ENCODE measurements at regions not wholly inside any gene's neighbourhood (a gene's known extent, or its start where the extent isn't known, plus 50 kb on each side); places are given as distances from the start of the nearest gene placed in this dataset.

DNA sequence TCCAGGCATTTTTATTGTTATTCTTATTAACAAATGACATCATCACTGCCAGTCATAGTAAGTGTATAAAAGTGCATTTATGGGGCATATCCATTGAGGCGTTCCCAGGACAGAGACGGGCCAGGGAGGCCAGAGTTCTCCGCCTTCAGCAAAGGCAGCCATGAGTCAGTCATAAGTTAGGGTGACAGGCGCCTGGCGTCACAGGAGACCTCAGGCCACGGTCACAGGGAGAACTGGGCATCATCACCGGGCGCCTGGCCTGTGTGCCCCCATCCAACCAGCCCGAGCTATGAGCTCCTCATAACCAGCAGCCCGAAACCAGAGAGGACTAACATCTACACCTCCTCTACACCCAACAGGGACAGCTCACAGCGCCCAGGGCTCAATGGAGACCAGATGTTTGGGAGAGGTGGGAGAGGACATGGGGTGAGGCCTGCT is 259.2 kb downstream of the DLL1 start:
- ATAC-seq (ENCODE audit: low read depth in 2 of 2), result no peak

DNA sequence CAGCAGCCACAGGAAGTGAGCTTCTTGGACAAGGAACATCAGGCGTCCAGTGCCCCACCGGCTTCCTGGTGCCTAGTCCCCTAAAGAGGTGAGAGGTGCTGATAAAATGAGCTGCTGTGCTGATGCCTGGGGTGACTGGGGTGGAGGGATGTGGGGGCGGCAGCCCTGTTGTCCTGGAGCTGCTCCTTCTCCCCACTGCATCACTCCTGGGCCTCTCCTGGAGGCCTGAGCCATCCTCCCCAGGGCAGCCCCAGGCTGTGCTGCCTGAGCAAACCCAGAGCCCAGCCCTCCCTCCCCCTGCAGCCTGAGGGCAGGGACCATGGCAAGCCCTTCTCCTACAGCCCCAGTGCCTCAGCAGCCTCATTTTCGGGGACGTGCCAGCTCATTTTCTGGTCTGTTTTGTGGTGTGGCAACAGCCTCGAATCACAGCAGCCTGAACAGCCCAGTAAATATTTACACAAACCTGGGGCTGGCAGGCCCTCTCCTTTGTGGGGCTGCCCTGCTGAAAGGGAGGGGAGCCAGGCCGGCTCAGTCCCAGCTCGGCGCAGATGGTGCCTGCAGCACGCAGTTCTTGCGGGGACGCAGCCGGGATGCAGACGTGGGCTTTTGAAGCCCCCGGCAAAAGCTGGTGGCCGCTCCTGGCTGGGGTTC is 259.9 kb downstream of the DLL1 start:
- Histone ChIP-seq H3K4me1 (ENCODE audit: control insufficient read depth, insufficient read depth, low read length, poor library complexity, severe bottlenecking) (no peaks in the 10 kb centered on the region), H3K27ac (ENCODE audit: insufficient read depth, low read length, poor library complexity, severe bottlenecking) (no peak overlapping the region), H3K9me3 (ENCODE audit: control insufficient read depth in 2 of 2, low read length in 2 of 2) (peaks cover under 1 to 5% of the 10 kb centered on the region in 2 experiments), H3K4me3 (ENCODE audit: low read depth, low read length) (no peak overlapping the region), H3K27me3 (ENCODE audit: control insufficient read depth, insufficient read depth, low read length) (no peaks in the 10 kb centered on the region), H3K36me3 (ENCODE audit: control insufficient read depth, insufficient read depth, low read length) (no peaks in the 10 kb centered on the region)
- Mint-ChIP-seq H3K27ac (no peak overlapping the region), H3K36me3 (no peaks in the 10 kb centered on the region), H3K9me3 (peaks cover 0 to 5% (median 3%) of the 10 kb centered on the region in 7 donors), H3K4me3 (no peak overlapping the region), H3K4me1 (peaks cover 0 to 3% (median 0%) of the 10 kb centered on the region in 4 donors), H3K27me3 (no peaks in the 10 kb centered on the region)
- ATAC-seq (ENCODE audit: low read depth in 2 of 2) (no peak), DNase-seq (no peak)

More for the DNA sequence above, 259.2 kb downstream of the DLL1 start:
- H3K27me3 Mint-ChIP-seq, result no peaks in the 10 kb centered on the region
- H3K4me3 Mint-ChIP-seq, result no peak overlapping the region
- no peaks in the 10 kb centered on the region for H3K4me1 ChIP-seq (ENCODE audit: control insufficient read depth, insufficient read depth, low read length, poor library complexity, severe bottlenecking)
- no peak overlapping the region for H3K27ac Mint-ChIP-seq
- peaks cover 2 to 8% of the 10 kb centered on the region in 2 experiments for H3K9me3 ChIP-seq (ENCODE audit: control insufficient read depth in 2 of 2, low read length in 2 of 2)
- peaks cover 0 to 3% (median 0%) of the 10 kb centered on the region in 4 donors for H3K4me1 Mint-ChIP-seq
- H3K9me3 Mint-ChIP-seq, result peaks cover 0 to 9% (median 7%) of the 10 kb centered on the region in 7 donors
- no peaks in the 10 kb centered on the region for H3K36me3 Mint-ChIP-seq
- no peaks in the 10 kb centered on the region for H3K27me3 ChIP-seq (ENCODE audit: control insufficient read depth, insufficient read depth, low read length)
- no peak overlapping the region for H3K4me3 ChIP-seq (ENCODE audit: low read depth, low read length)
- H3K36me3 ChIP-seq (ENCODE audit: control insufficient read depth, insufficient read depth, low read length), result no peaks in the 10 kb centered on the region
- H3K27ac ChIP-seq (ENCODE audit: insufficient read depth, low read length, poor library complexity, severe bottlenecking), result no peak overlapping the region
- DNase-seq, result no peak

DNA sequence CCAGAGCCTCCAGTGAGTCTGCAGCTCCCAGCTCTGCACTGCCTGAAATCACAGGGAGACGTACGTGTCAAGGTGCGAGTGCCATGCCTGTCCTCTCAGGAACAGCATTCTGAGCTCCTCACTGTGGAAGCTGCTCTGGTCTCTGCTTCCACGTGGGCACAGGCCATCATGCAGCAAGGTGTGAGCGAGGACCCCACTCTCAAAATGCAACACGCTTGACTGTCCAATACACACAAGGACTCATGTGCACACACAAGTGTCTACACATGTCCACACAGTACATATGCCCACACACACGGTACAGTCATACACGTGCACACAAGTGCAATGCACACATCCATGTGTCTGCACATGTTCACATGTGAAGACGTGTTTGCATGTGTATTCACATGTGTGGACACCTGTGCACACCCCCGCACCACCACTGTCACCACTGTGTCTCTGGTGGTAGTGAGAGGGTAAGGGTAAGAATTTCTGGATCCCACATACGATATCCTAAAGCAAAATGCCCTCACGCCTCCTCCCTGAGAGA is 260.5 kb downstream of the DLL1 start:
- no peak overlapping the region for H3K27ac Mint-ChIP-seq
- no peaks in the 10 kb centered on the region for H3K27me3 Mint-ChIP-seq
- H3K4me3 Mint-ChIP-seq, result no peak overlapping the region
- no peaks in the 10 kb centered on the region for H3K27me3 ChIP-seq (ENCODE audit: control insufficient read depth, insufficient read depth, low read length)
- no peaks in the 10 kb centered on the region for H3K36me3 Mint-ChIP-seq
- H3K36me3 ChIP-seq (ENCODE audit: control insufficient read depth, insufficient read depth, low read length), result no peaks in the 10 kb centered on the region
- peaks cover 0 to 3% (median 0%) of the 10 kb centered on the region in 4 donors for H3K4me1 Mint-ChIP-seq
- no peaks in the 10 kb centered on the region for H3K9me3 ChIP-seq (ENCODE audit: control insufficient read depth in 2 of 2, low read length in 2 of 2)
- no peak overlapping the region for H3K27ac ChIP-seq (ENCODE audit: insufficient read depth, low read length, poor library complexity, severe bottlenecking)
- no peak for DNase-seq
- no peak for ATAC-seq (ENCODE audit: low read depth in 2 of 2)
- H3K4me3 ChIP-seq (ENCODE audit: low read depth, low read length), result no peak overlapping the region
- no peaks in the 10 kb centered on the region for H3K4me1 ChIP-seq (ENCODE audit: control insufficient read depth, insufficient read depth, low read length, poor library complexity, severe bottlenecking)
- H3K9me3 Mint-ChIP-seq, result peaks cover 0 to 4% (median 3%) of the 10 kb centered on the region in 7 donors

DNA sequence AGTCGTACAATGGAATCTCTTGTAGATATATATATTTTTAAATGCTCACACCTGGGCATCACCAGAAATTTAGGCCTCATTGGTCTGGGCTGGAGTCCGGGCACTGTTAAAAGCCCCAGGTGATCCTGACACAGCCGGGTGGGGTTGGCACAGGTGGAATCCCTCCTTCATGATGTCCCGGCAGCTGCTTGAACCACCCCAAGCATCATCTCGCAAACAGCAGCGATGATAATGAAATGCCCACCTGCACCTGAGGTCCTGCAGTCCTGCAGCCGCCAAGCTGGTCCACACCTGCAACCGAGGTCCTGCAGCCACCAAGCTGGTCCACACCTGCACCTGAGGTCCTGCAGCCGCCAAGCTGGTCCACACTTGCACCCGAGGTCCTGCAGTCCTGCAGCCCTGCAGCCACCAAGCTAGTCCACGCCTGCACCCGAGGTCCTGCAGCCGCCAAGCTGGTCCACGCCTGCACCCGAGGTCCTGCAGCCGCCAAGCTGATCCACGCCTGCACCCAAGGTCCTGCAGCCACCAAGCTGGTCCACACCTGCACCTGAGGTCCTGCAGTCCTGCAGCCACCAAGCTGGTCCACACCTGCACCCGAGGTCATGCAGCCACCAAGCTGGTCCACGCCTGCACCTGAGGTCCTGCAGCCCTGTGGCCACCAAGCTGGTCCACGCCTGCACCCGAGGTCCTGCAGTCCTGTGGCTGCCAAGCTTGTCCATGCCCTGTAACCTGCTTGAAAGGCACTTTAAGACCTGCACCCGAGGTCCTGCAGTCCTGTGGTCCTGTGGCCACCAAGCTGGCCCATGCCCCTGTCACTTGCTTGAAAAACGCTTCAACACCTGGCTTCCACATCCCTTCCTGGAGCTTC is 261.2 kb downstream of the DLL1 start:
- Mint-ChIP-seq H3K27me3 (no peaks in the 10 kb centered on the region), H3K4me3 (no peak overlapping the region), H3K27ac (no peak overlapping the region), H3K9me3 (peaks cover 0 to 4% (median 3%) of the 10 kb centered on the region in 7 donors), H3K4me1 (peaks cover 0 to 3% (median 0%) of the 10 kb centered on the region in 4 donors), H3K36me3 (no peaks in the 10 kb centered on the region)
- no peak overlapping the region for H3K4me3 ChIP-seq (ENCODE audit: low read depth, low read length)
- H3K27ac ChIP-seq (ENCODE audit: insufficient read depth, low read length, poor library complexity, severe bottlenecking), result no peak overlapping the region
- no peaks in the 10 kb centered on the region for H3K36me3 ChIP-seq (ENCODE audit: control insufficient read depth, insufficient read depth, low read length)
- no peaks in the 10 kb centered on the region for H3K4me1 ChIP-seq (ENCODE audit: control insufficient read depth, insufficient read depth, low read length, poor library complexity, severe bottlenecking)
- DNase-seq, result no peak
- no peaks in the 10 kb centered on the region for H3K9me3 ChIP-seq (ENCODE audit: control insufficient read depth in 2 of 2, low read length in 2 of 2)
- no peaks in the 10 kb centered on the region for H3K27me3 ChIP-seq (ENCODE audit: control insufficient read depth, insufficient read depth, low read length)
- no peak for ATAC-seq (ENCODE audit: low read depth in 2 of 2)

DNA sequence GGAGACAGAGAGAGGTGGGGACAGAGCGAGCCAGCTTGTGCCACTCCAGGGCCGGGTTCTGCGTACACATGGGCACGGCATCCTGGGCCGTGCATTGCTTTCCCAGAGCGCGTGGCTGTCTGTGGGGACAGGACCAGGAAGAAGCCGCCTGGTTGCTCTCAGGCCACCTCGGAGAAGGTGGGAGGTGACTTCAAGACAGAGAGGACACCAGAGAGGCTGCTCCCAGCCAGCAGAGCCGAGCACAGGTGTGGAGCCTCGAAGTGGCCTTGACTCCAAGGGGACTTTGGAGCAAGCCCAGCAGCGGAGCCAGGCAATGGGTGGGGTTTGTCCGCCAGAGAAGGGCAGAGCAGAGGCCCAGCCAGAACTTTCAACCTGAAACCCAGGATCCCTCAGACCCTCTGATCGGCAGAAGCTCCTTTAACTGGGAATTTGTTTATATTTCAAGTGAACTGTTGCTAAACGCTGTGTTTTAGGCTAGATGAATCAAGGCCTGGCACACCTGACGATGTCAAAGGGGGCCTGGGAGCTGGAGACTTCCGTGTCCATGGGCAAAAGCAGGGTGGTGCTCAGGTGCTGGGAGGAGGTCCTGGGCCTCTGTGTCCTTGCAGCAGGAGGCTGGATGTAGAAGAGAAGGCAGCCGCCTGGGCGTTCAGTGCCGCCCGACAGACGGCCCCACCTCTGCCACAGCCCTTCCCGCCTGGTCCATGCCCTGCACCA is 262.1 kb downstream of the DLL1 start:
- no peaks in the 10 kb centered on the region for H3K27me3 Mint-ChIP-seq
- ATAC-seq (ENCODE audit: low read depth in 2 of 2) (no peak), DNase-seq (no peak)
- Histone ChIP-seq H3K36me3 (ENCODE audit: control insufficient read depth, insufficient read depth, low read length) (no peaks in the 10 kb centered on the region), H3K27me3 (ENCODE audit: control insufficient read depth, insufficient read depth, low read length) (no peaks in the 10 kb centered on the region), H3K27ac (ENCODE audit: insufficient read depth, low read length, poor library complexity, severe bottlenecking) (no peak overlapping the region), H3K9me3 (ENCODE audit: control insufficient read depth in 2 of 2, low read length in 2 of 2) (no peaks in the 10 kb centered on the region), H3K4me3 (ENCODE audit: low read depth, low read length) (no peak overlapping the region), H3K4me1 (ENCODE audit: control insufficient read depth, insufficient read depth, low read length, poor library complexity, severe bottlenecking) (no peaks in the 10 kb centered on the region)
- no peak overlapping the region for H3K27ac Mint-ChIP-seq
- no peak overlapping the region for H3K4me3 Mint-ChIP-seq
- H3K4me1 Mint-ChIP-seq, result peaks cover 0 to 3% (median 0%) of the 10 kb centered on the region in 4 donors
- no peaks in the 10 kb centered on the region for H3K36me3 Mint-ChIP-seq
- peaks cover 0 to 4% (median 3%) of the 10 kb centered on the region in 7 donors for H3K9me3 Mint-ChIP-seq

DNA sequence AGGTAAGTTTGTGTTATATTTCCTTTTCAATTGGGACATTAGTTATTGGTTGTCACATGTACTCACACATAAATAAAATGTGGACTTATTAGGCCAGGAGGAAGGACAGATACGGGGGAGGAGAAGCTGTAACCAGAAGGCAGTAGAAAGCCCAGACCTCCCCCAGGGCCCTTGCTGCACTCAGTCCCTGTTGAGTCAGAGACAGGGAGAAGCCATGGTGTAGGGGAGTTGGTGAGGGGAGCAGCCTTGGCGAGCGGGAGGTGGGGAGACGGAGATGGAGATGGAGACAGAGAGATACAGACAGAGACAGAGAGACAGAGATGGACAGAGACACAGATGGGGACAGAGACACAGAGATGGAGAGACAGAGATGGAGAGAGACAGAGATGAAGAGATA is 263.2 kb downstream of the DLL1 start:
- peak overlapping the region in 1 of 3 donors; percentile 96 for H3K27ac Mint-ChIP-seq
- no peaks in the 10 kb centered on the region for H3K36me3 Mint-ChIP-seq
- no peaks in the 10 kb centered on the region for H3K27me3 ChIP-seq (ENCODE audit: control insufficient read depth, insufficient read depth, low read length)
- ATAC-seq (ENCODE audit: low read depth in 2 of 2) (no peak), DNase-seq (no peak)
- peaks cover 0 to 3% (median 0%) of the 10 kb centered on the region in 7 donors for H3K9me3 Mint-ChIP-seq
- no peak overlapping the region for H3K27ac ChIP-seq (ENCODE audit: insufficient read depth, low read length, poor library complexity, severe bottlenecking)
- H3K4me1 ChIP-seq (ENCODE audit: control insufficient read depth, insufficient read depth, low read length, poor library complexity, severe bottlenecking), result no peaks in the 10 kb centered on the region
- H3K27me3 Mint-ChIP-seq, result no peaks in the 10 kb centered on the region
- H3K9me3 ChIP-seq (ENCODE audit: control insufficient read depth in 2 of 2, low read length in 2 of 2), result no peaks in the 10 kb centered on the region
- H3K4me3 Mint-ChIP-seq, result no peak overlapping the region
- no peak overlapping the region for H3K4me3 ChIP-seq (ENCODE audit: low read depth, low read length)
- no peaks in the 10 kb centered on the region for H3K36me3 ChIP-seq (ENCODE audit: control insufficient read depth, insufficient read depth, low read length)
- peaks cover 0 to 3% (median 0%) of the 10 kb centered on the region in 4 donors for H3K4me1 Mint-ChIP-seq

DNA sequence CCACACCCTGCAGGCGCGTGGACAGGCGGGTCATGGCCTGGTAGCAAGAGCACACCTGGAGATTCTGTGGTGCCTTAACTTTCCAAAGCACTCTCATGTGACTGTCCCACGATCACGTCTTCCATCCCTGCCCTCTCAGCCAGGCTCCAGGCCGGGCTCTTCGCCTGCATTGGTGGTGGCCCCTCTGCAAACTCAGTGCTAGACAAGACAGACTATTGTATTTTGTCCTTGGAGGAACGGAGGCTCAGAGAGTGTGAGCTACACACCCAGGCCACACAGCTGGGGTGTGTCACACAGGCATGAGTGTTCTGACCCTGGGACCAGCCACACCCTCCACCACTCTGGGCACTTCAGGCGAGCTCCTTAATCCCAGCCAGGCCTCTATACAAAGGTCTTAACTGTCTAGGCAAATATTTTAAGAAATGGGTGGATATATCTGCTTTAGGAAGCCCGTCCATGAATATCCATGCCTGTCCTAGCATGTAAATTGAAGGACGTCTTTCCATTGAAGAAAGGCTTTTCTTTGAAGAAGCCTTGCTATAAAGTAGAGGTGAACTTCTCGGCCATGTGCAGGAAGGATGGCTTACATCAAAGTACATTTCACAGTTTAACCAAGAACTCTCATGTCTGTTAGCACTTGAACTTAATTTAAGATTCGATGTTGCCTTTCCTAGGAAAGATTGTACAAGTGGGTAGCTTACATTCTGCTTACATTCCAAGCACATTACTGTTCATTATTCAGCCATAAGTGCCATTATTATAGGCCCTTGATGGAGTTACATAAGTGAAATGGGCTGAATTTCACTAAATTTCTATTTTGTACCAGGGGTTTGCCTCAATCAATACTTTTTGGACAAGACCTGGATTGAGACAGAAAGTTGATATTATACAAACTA is 263.9 kb downstream of the DLL1 start:
- ATAC-seq (ENCODE audit: low read depth in 2 of 2) (no peak), DNase-seq (no peak)
- Mint-ChIP-seq H3K27me3 (no peaks in the 10 kb centered on the region), H3K4me1 (peaks cover 0 to 3% (median 0%) of the 10 kb centered on the region in 4 donors), H3K4me3 (no peak overlapping the region), H3K36me3 (no peaks in the 10 kb centered on the region), H3K27ac (no peak overlapping the region), H3K9me3 (peaks cover 0 to 3% (median 0%) of the 10 kb centered on the region in 7 donors)
- H3K36me3 ChIP-seq (ENCODE audit: control insufficient read depth, insufficient read depth, low read length), result no peaks in the 10 kb centered on the region
- H3K27ac ChIP-seq (ENCODE audit: insufficient read depth, low read length, poor library complexity, severe bottlenecking), result no peak overlapping the region
- H3K4me3 ChIP-seq (ENCODE audit: low read depth, low read length), result no peak overlapping the region
- no peaks in the 10 kb centered on the region for H3K9me3 ChIP-seq (ENCODE audit: control insufficient read depth in 2 of 2, low read length in 2 of 2)
- no peaks in the 10 kb centered on the region for H3K4me1 ChIP-seq (ENCODE audit: control insufficient read depth, insufficient read depth, low read length, poor library complexity, severe bottlenecking)
- no peaks in the 10 kb centered on the region for H3K27me3 ChIP-seq (ENCODE audit: control insufficient read depth, insufficient read depth, low read length)
